Ovary (tissue), 3 donors: ENCODE measurements at regions not wholly inside any gene's neighbourhood (a gene's known extent, or its start where the extent isn't known, plus 50 kb on each side); places are given as distances from the start of the nearest gene placed in this dataset.

Source experiments
- EP300 ChIP-seq: sonication (generic); formaldehyde crosslinking; IDR thresholded peaks from one replicate; pipeline ENCODE4 v1.6.1; 2017; ENCODE audit warnings: antibody characterized with exemption
- TF ChIP-seq, protein P1 (sequence below), 3 donors: fragments of 450-650 bp in 2 of 3; fragments of 200-600 bp in 1 of 3; IDR thresholded peaks; one replicate each; pipeline versions ENCODE4 v1.5.1 to v1.8.0; 2016 to 2022; ENCODE audit warnings: antibody characterized with exemption in 3 of 3, mild to moderate bottlenecking in 1 of 3
- donor health status: DM: no; HTN: no; CAD: no.

- TF ChIP-seq, protein P1, sequence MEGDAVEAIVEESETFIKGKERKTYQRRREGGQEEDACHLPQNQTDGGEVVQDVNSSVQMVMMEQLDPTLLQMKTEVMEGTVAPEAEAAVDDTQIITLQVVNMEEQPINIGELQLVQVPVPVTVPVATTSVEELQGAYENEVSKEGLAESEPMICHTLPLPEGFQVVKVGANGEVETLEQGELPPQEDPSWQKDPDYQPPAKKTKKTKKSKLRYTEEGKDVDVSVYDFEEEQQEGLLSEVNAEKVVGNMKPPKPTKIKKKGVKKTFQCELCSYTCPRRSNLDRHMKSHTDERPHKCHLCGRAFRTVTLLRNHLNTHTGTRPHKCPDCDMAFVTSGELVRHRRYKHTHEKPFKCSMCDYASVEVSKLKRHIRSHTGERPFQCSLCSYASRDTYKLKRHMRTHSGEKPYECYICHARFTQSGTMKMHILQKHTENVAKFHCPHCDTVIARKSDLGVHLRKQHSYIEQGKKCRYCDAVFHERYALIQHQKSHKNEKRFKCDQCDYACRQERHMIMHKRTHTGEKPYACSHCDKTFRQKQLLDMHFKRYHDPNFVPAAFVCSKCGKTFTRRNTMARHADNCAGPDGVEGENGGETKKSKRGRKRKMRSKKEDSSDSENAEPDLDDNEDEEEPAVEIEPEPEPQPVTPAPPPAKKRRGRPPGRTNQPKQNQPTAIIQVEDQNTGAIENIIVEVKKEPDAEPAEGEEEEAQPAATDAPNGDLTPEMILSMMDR (IDR thresholded peaks at IDR 0.05) = no peak
- no peak for TF ChIP-seq EP300
Measured at GRCh38 chr2:39581866-39582265, 83.9 kb upstream of the TMEM178A start.
